OCI-LY1 (cell line): ENCODE measurements at regions not wholly inside any gene's neighbourhood (a gene's known extent, or its start where the extent isn't known, plus 50 kb on each side); places are given as distances from the start of the nearest gene placed in this dataset.

Source experiments
- EZH2 ChIP-seq: fragments of 200-600 bp; sonication (generic), shearing (Covaris generic); IDR thresholded peaks from 2 replicates; pipeline ENCODE4 v1.8.0; 2017; ENCODE audit warnings: borderline replicate concordance, mixed run types, mild to moderate bottlenecking, antibody characterized with exemption, low read length, moderate library complexity, mixed read lengths
- TF ChIP-seq, protein P1 (sequence below): fragments of 200-600 bp; sonication (generic), shearing (Covaris generic); IDR thresholded peaks from 2 replicates; pipeline ENCODE4 v1.5.1; 2017; ENCODE audit warnings: mild to moderate bottlenecking, antibody characterized with exemption, low read length, moderate library complexity, mixed read lengths

DNA sequence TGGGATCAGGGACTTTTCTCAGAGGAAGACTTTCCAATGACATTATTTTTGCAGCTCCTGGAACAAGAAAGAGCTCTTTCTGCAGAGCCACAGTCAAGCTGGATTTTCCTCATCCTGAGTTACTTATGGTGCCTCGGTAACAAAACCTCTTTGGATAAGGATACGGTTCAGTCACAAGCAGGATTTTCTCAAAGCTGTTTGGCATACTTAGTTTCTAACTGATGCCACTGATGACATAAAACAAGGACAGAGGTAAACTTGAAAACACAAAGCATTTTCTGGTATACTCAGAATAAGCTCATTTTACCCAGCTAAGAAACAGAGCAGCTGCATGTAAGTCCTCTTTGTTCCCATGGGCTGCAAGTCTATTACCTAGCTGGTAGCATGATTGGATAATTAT, 340.9 kb upstream of the MEOX2 start:
- TF ChIP-seq, protein P1, sequence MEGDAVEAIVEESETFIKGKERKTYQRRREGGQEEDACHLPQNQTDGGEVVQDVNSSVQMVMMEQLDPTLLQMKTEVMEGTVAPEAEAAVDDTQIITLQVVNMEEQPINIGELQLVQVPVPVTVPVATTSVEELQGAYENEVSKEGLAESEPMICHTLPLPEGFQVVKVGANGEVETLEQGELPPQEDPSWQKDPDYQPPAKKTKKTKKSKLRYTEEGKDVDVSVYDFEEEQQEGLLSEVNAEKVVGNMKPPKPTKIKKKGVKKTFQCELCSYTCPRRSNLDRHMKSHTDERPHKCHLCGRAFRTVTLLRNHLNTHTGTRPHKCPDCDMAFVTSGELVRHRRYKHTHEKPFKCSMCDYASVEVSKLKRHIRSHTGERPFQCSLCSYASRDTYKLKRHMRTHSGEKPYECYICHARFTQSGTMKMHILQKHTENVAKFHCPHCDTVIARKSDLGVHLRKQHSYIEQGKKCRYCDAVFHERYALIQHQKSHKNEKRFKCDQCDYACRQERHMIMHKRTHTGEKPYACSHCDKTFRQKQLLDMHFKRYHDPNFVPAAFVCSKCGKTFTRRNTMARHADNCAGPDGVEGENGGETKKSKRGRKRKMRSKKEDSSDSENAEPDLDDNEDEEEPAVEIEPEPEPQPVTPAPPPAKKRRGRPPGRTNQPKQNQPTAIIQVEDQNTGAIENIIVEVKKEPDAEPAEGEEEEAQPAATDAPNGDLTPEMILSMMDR = no peak
- TF ChIP-seq EZH2 = no peak
